Effector CD4-positive, alpha-beta T cell (primary cell): ENCODE measurements at regions not wholly inside any gene's neighbourhood (a gene's known extent, or its start where the extent isn't known, plus 50 kb on each side); places are given as distances from the start of the nearest gene placed in this dataset.

Experiments used
- DNase-seq: peaks from one replicate; pipeline ENCODE4 v3.0.0-alpha.2; 2020

DNA sequence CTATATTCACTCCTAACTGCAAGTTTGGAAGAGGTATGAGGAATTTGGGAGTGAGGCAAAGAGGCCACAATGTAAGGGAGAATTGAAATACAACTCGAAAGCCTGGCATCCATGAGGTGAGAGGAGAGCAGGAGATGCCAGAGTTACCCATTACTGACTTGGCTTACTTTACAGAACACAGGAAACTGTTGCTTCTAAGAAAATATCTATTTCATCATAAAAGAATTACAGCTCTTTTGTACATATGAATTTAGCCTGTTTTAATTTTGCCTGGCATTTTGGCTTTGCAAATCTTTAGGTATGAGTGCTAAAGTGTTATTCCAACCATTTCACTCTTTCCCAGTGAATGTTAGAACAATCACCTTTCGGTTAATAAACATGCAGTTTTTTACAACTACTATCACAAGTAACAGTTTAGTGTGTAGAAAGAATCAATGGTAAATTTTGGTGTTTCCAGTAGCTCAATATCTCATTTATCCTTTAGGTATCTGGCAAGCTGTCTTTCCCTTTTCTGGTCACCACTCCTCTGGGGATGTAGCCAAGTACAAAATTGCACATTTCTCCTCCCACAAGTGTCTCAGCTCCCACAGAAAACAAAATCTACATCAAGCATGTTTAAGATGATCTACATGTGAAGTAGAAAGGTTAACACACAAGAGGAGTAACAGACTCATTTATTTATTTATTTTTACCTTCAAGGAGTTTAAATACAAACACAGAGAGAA lies 196.6 kb upstream of the DCN start:
- no peak for DNase-seq

DNA sequence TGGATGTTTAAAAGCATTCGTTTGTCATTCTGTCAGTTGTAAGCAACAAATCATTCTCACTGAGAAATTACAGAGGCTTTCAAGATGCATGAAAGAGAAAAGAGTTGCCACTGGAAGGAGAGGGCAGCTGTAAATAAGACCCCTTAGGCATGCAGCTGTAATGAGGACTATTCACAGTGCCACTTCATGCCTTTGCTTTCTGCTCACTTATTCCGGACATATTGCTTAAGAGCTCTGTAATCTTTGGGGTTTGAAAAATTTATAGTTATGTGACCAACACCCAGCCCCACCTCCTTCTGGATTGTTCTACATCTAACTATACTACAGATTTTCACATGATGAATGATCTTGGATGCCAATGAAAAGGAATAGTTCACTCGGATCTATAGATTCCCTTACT lies 194.8 kb upstream of the DCN start:
- no peak for DNase-seq

DNA sequence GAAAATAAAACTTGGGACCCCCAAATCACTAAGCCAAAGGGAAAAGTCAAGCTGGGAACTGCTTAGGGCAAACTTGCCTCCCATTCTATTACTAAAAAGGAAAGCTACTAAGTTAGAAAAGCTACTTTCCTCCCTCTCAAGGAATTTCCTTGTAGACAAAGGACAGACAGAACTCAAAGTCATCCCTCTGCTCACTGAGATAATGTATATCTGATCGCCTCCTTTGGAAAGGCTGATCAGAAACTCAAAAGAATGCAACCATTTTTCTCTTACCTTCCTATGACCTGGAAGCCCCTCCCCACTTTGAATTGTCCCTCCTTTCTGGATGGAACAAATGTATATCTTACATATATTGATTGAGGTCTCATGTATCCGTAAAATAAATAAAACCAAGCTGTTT lies 190.5 kb upstream of the DCN start:
- DNase-seq: no peak

DNA sequence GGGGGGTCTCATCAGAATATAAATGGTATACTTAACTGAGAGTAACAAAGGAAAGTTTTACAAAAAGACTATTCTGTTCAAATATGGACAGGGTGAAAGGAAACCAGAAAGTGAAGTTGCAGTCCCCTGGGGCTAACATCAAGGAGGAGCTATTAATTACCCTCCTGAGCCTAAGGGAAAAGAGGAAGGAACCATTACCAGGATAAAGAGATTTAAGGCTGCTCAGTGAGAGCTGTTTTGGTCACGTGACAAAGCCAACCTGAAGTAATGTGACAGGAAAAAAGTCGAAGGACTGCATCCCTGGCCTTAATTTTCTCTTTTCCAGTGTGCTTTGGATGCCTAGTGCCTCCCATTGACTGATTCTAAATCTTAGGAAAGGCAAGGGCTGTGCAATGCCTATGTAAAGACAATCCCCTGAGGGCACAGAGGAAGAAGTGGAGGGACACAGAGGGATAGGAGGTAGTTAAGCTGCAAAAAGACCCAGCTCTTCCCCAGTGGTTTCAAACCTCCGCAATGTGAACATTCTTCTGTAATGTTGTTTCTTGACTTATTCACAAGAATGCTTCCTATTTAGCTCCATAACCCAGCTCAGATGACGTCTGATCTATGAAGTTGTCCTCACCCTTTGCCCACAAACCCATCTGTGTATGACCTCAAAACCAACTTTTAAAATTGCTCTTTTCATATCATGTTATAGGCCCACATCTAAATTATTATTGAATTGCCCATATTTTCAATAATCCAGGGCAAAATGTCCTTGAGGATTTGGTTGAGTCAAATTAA lies 187.7 kb upstream of the DCN start:
- DNase-seq: no peak

DNA sequence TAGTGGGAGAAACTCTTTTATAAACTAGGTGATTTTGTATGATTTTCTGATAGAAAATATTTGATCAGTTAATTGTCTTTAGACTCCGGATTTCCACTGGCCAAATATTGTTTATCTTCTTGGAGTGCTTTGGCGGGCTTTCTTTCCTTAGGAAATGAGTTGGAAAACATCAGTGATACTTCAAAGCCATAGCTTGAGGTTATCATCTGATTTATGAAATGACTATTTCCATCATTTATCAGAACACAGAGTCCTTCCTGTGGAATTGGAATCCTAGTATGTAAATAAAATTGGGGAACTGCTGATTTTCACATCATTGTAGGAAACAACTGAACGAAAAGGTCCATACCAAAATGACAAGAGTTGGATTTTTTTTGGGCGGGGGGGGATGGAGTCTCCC lies 186.0 kb upstream of the DCN start:
- DNase-seq: no peak

DNA sequence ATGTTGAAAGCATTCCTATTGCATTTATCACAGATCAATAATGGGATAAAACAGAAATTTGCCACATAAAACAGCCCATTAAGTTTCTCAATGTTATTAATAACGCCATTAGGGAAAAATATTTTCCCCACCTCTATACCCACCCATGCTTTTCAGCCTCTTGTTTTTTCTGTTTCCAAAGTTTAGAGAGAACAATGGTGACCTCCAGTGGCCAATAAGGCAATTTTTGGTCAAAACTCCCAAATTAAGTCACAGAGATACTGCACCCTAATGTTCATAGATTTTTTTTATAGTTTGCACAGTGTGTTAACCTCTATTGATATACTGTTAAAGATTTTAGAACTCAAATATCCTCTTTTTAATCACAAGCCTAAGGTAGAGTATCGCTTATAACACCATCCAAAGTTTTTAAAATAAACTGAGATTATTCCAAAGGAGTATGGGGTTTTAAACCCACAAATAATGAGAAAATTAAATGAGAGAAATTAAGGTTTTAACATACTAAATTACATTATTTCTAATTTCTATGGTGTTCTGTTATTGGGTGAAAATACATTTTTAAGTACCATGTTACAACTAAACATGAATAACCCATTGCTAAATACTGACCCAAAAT lies 184.7 kb upstream of the DCN start:
- DNase-seq: no peak

DNA sequence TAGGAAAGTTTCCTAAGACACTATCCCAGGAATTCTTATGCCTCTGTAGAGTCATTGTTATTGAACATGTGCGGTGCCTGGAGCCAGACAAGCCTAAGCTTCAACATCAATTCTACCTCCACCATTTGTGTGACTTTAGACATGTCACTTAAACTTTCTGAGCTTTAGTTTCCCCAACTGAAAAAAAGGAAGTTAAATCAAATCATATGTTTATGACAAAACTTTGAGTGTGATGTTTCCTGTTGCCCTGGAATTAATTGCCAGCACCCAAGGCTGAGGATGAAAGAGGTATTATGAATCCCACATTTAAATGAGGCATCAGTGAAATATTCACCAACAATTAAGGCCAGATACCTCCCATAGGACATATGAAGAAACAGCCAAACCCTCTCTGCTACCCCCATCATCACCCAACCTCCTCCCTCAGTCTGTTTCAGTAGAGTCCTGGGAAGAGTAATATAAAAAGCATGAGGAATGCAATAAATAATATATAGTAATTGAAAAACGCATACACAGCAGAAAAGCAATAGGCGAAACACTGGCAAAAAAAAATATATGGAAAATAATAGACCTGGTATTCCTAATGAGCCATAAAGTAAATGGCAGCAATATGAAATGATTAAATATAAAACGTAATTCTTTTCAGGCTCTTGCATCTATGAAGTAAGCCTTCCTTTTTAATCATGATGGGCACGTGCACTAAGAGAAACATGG lies 182.0 kb upstream of the DCN start:
- no peak for DNase-seq

DNA sequence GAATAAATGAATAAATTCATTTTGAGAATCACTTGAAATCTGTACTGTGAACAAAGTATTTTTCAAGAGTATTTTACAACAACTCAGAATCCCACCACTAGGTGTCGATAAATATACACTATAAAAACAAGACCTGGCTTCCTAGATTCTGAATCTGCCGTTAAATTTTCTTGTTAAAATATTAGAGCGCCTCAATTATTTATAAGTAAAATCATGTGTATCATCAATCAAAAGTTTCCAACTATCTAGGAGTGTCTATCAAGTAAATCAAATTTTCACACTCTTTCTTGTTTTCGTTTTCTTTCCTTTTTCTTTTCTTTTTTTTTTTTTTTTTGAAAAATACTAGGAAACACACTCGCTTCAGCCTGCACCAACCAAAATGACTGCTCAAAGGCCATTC lies 179.2 kb upstream of the DCN start:
- DNase-seq: no peak

DNA sequence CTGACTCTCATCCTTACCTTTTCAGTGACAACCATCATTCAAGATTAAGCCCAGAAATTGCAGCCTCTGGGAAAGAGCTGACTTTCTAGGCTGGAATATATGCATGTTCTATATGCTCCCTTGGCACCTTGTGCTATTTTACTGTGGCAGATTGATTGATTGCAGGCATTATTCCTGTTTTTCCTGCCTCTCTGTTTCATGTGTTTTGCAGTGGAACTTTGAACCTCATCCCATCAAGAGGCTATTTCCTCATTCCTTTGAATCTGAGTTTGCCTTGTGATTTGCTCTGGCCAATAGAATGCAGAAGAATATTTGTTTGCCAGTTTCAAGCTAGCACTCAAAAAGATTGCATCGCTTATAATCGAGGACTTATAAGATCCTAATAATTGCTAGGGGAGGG lies 174.8 kb upstream of the DCN start:
- DNase-seq: no peak

DNA sequence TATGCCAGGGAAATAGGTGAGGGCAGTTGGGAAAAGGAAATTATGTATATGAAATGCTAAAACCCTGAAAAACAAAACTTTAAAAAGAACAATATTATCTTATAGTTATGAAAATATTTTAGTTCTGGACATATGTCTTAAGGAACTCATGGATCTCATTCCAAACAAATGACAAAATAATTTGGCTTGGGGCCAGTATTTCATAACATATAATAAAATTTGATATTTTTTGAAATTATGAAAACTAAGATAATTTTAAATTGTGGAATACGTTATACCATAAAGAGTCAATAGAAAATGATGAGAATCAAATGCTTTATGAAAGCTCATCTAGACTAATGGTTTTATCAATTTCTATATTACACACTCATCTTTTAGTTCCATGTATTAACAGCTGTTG lies 173.8 kb upstream of the DCN start:
- no peak for DNase-seq

DNA sequence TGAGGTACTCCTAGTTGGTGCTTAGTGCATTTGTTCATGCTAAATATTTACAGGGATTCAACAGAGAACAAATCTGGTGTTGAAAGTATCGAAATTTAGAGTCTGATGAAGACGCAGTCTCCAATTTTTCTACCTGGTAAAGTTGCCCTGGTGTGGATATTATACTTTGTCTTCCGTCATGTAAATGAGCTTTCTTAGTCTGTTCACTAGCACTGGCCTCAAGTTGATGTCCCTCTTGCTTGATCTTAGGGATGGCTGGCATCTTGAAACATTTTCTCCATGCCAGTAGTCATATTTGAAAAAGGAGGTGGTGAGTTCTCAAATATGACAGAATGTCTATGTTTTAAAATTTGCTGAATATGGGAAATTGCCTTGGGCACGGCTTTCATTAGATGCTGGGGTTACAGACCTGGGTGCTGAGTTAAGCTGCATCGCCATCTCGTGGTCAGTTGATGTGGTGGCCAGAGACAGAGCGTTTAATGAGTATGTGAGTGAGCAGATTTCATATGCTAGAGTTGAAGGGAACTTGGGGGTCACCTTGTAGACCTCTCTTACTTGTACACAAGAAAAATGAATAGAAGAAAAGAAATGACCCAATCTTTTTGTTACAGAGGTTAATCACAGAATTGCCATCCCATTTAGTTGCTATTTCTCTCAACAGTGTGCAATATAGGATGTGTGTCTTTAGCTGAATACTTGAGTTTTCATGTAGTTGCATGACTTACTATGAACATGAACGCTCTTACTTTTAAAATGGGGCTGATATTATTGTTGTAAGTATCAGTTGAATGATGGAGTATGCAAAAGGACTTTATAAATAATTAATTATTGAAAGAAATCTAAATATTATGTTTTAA lies 172.8 kb upstream of the DCN start:
- peak; percentile 24 for DNase-seq

DNA sequence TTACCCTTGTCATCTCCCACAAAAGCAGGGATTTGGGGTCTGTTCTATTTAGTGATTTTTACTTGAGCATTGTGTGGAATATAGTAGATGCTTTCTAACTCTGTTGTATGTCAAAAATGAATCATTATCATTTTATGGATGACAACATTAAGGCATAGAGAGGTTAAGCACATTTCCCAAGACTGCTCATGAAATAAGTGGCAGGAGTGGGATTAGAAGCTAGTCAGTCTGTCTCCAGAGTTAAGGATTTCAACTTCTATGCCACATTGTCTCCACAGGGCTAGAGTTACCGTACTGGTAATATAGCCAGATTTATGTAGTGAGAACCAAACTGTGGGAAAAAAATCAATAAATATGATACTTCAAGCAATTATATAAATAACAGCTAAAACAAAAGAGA lies 170.6 kb upstream of the DCN start:
- no peak for DNase-seq

DNA sequence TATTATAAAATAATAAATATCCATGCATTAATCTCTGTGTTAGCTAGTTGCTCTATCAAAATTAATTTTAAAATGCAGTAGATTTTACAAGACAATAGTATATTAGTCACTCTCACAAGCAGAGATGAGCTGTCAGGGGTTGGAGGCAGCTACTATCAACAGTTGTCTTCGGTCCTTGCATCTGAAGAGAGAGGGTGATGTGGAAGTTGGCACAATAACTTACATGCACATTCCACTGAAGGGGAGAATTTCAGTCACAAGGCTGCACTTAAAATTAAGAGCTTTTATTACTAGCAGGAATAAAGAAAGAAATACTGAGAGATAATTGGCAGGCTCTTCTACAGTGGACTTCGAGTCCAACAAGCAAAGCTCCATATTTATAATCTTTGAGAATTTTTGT lies 166.9 kb upstream of the DCN start:
- DNase-seq: no peak

DNA sequence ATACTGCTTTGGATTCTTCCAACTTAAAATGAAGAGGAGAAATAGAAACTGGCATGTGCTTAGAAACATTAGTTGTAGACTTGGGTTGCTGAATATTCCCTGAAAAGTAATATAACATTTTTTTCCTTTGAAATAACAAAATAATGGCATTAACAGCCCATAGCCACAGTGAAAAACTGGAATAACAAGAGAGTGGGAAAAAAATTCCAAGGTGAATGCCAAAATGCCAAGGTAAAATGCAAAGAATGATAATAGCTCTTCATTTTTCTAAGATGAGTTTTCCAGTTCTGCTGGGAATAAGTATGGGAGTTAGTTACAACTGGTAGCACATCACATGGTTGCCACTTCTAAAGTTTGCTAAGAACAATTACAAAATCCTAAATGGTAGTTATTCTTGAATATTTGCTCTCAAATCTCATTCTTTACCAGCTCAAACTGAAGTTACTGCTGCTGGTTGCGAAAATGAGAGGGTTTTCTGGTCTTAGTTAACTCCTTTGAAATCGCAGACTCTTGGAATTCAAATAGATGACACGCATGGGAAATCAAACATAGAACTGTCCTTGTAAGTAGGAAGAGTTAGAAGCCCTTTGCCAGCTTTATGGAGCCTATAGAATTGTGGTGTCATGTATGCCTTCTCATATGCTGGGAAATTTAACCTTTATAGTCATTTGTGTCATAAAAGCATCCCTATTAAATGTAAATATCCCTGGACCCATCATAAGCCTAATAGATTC lies 165.0 kb upstream of the DCN start:
- no peak for DNase-seq

DNA sequence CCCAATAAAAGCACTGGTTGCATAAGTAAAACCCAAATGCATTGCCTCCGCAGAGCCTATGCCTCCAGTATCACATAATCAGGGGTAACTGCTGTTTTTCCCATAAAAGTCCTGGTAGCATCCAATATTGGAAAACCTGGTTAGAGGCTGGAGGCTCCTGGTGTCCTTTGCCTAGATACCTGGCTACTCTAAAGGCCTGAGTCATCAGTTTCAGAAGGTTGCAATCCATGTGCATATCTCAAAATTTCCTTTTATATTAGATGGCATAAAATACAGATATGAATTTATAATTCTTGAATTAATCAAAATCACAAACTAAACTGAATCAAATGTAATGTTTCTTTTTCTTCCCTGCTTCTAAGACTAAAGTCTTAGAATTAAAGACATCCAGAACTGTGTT lies 164.2 kb upstream of the DCN start:
- no peak for DNase-seq

DNA sequence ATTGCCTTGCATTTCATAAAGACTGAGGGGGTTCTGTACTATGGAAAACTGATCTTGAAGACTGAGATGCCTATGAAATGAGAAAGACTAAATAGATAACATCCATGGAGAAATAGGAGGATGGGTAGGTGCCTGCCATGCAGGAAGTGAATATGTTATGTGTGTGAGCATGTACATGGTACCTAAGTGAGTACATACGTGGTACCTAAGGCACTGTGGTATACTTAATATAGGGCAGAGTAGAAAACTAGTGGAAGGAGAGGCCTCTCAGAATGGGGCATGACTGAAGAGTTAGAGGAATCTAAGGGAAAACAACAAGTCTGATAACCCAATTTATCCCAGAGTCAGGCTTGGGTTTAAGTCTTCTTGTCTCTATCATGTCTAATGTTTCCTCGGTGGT lies 161.8 kb upstream of the DCN start:
- DNase-seq: no peak

DNA sequence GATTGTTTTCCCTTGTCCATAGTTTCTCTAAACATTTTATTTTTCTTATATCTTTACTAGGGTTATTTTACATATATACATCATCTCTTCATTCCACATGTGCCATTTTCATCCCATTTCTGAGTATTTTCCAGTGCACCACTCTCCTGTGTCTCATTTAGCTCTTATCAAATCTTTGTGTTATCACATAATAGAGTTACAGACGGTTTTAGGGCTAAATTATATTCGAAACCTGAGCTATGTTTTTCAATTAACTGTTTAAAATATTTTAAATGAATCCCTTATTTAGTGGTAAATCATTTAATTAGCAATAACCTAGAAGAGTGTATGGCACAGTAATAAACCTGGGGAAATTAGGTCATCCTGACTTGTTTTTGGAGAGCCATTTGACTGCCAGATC lies 160.4 kb upstream of the DCN start:
- DNase-seq: no peak

DNA sequence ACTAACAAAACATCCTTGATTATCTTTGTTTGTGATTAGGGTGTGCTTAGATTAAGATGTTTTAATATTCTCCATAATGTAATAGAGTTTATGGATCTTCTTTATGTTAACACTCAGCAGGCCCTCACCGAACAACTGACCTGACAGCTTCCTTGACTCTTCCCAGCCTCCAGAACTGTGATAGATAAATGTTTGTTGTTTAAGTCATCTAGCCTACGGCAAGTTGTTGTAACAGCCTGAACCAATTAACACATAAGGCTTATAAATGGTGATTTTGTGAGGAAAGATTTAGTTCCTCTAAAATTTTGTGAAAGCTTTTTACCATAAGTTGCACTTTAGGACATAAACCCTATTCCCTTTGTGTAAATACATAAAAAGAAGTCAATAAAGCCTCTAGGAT lies 156.5 kb upstream of the DCN start:
- no peak for DNase-seq

DNA sequence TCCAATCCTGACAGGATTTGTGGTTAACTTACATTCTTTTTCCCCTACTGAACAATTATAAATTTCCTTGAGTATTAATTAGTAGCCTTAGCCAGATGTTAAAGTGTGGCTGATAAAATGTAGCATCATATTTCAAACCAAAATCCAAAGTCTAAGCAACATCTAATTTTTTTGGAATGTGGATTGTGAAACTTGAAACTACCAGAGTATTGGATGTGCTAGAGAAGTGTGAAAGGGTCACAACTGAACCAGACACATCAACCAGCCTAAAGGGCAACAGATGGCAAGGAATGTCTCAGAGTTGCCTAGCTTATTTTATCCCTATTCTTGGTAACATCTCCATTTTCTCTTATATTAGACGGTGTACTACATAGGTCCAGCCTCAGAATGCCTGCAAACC lies 153.1 kb upstream of the DCN start:
- DNase-seq: no peak

DNA sequence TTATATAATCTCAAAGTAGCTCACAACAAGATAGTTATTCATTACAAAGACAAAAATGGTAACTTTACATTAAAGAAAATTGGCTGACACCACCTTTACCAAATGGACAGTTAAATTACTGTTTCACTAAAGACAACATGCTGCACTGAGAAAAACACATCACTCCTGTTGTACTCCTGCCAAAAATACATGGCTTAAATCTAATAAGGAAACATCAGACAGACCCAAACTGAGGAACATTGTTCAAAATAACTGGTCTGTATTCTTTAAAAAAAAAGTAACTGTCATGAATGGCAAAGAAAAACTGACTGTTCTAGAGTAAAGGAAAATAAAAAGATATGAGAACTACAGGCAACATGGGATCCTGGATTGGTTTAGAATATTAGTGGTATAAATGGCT lies 151.3 kb upstream of the DCN start:
- no peak for DNase-seq

DNA sequence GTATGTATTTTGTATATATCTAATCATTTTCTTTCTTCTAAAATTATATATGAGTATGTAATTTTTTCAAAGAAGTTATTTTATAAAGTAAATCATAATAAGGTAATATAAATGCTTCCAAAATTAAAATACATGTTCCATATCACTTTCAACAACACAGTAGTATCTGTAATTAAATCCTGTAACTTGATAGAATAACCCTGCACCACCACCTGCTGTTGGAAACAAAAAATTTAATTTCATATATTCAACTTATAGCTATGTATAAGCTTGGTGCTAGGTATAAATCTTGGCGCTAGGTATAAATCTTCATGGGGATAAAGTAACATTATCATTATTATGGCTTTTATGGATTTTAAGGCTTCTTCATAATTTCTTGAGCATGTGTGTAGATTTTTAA lies 149.7 kb upstream of the DCN start:
- no peak for DNase-seq

DNA sequence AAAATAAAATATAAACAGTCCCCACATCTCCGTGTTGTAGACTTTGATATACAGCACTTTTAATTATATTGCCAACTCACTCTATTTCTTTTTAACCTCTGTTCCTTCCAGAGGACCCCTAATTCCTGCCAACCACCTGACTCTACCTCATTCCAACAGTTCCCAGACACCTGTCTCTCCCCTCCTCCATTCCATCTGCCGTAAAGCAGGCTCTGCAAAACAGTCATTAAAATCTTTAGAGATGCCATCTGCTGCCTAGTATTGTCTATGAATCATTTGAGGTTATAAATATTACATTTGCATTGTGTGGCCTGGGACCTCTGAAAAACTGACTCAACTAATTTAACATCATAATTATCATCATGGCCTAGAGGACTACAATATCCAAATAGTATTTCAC lies 148.8 kb upstream of the DCN start:
- no peak for DNase-seq
